ENCODE measurements at regions not wholly inside any gene's neighbourhood (a gene's known extent, or its start where the extent isn't known, plus 50 kb on each side); places are given as distances from the start of the nearest gene placed in this dataset.

- H3K36me3 Mint-ChIP-seq = peaks cover 18% of the 10 kb centered on the region
- ChIA-PET POLR2A (interaction anchor here (0.5 kb wide), 1 partner anchor 626 kb away, joined by 4 read pairs; no protein-coding TSS in a partner anchor), CTCF (no interaction called here)
- H3K4me3 Mint-ChIP-seq = no peak overlapping the region
- ATAC-seq (no peak), DNase-seq (ENCODE audit: low spot score) (no peak)
- no peak overlapping the region for H3K27ac Mint-ChIP-seq
- H3K9me3 Mint-ChIP-seq = peaks cover 32% of the 10 kb centered on the region
- TF ChIP-seq JUN (CRISPR knock-in tag; IDR thresholded peaks at IDR 0.05) (no peak), ZNF423 (CRISPR knock-in tag; IDR thresholded peaks at IDR 0.05) (no peak), ATF6 (CRISPR knock-in tag; IDR thresholded peaks at IDR 0.05) (no peak)
- peaks cover 34% of the 10 kb centered on the region for H3K4me1 Mint-ChIP-seq
- peaks cover 25% of the 10 kb centered on the region for H3K27me3 Mint-ChIP-seq (ENCODE audit: low read depth)
Observed at GRCh38 chr11:112828421-112828820, 132.8 kb upstream of the NCAM1 start.

- H3K27me3 Mint-ChIP-seq (ENCODE audit: low read depth) = peaks cover 15% of the 10 kb centered on the region
Observed at GRCh38 chr11:112829971-112830654, 131.1 kb upstream of the NCAM1 start.

GRCh38 chr11:112831041-112831440 lies 130.2 kb upstream of the NCAM1 start:
- Mint-ChIP-seq H3K27ac (no peak overlapping the region), H3K36me3 (no peaks in the 10 kb centered on the region), H3K4me1 (peaks cover 16% of the 10 kb centered on the region), H3K4me3 (no peak overlapping the region), H3K9me3 (peaks cover 20% of the 10 kb centered on the region), H3K27me3 (ENCODE audit: low read depth) (peaks cover 15% of the 10 kb centered on the region)
- ATAC-seq (no peak), DNase-seq (ENCODE audit: low spot score) (no peak)
- CTCF ChIA-PET = interaction anchor here (1.0 kb wide), 1 partner anchor 14 kb away, joined by 3 read pairs; no protein-coding TSS in a partner anchor
- no peak for TF ChIP-seq ZNF532 (CRISPR knock-in tag; IDR thresholded peaks at IDR 0.05; ENCODE audit: borderline replicate concordance)
- TF ChIP-seq TCF7 (CRISPR knock-in tag; IDR thresholded peaks at IDR 0.05; ENCODE audit: low read depth) = no peak
- no peak for TF ChIP-seq CTCF (IDR thresholded peaks at IDR 0.05)
- TF ChIP-seq TP53 (CRISPR knock-in tag; IDR thresholded peaks at IDR 0.05) = no peak
- no peak for TF ChIP-seq FOXJ3 (CRISPR knock-in tag; IDR thresholded peaks at IDR 0.05; ENCODE audit: borderline replicate concordance)
- no peak for TF ChIP-seq GRHL2 (CRISPR knock-in tag; IDR thresholded peaks at IDR 0.05; ENCODE audit: insufficient replicate concordance, severe bottlenecking)
- TF ChIP-seq USF1 (CRISPR knock-in tag; IDR thresholded peaks at IDR 0.05) = no peak
- TF ChIP-seq KAT7 (CRISPR knock-in tag; IDR thresholded peaks at IDR 0.05; ENCODE audit: borderline replicate concordance) = no peak
- TF ChIP-seq NR1H2 (CRISPR knock-in tag; IDR thresholded peaks at IDR 0.05) = no peak
- TF ChIP-seq ZNF232 (CRISPR knock-in tag; IDR thresholded peaks at IDR 0.05) = no peak
- no peak for TF ChIP-seq MYBL2 (CRISPR knock-in tag; IDR thresholded peaks at IDR 0.05)
- no peak for TF ChIP-seq NFE2L1 (CRISPR knock-in tag; IDR thresholded peaks at IDR 0.05)
- no peak for TF ChIP-seq SOX15 (CRISPR knock-in tag; IDR thresholded peaks at IDR 0.05)
- no peak for TF ChIP-seq E2F4 (CRISPR knock-in tag; IDR thresholded peaks at IDR 0.05; ENCODE audit: borderline replicate concordance, low read depth)
- TF ChIP-seq ZNF423 (CRISPR knock-in tag; IDR thresholded peaks at IDR 0.05) = no peak
- POLR2A ChIA-PET = interaction anchor here (0.7 kb wide), 1 partner anchor 257 kb away, joined by 4 read pairs; no protein-coding TSS in a partner anchor

More at GRCh38 chr11:112829971-112830654, 131.1 kb upstream of the NCAM1 start:
- no peak for TF ChIP-seq ZNF138 (CRISPR knock-in tag; conservative IDR thresholded peaks at IDR 0.05)
- no peak for TF ChIP-seq CBFB (CRISPR knock-in tag; IDR thresholded peaks at IDR 0.05; ENCODE audit: low read depth)
- TF ChIP-seq ZNF423 (CRISPR knock-in tag; IDR thresholded peaks at IDR 0.05) = no peak
- no peak for TF ChIP-seq FOXK1 (CRISPR knock-in tag; IDR thresholded peaks at IDR 0.05)
- no peak for TF ChIP-seq OVOL2 (CRISPR knock-in tag; IDR thresholded peaks at IDR 0.05; ENCODE audit: borderline replicate concordance)
- H3K36me3 Mint-ChIP-seq = peaks cover 4% of the 10 kb centered on the region
- no peak overlapping the region for H3K4me3 Mint-ChIP-seq
- ChIA-PET POLR2A (no interaction called here), CTCF (no interaction called here)
- no peak overlapping the region for H3K27ac Mint-ChIP-seq
- peaks cover 20% of the 10 kb centered on the region for H3K9me3 Mint-ChIP-seq
- peaks cover 25% of the 10 kb centered on the region for H3K4me1 Mint-ChIP-seq
- no peak for DNase-seq (ENCODE audit: low spot score)
- ATAC-seq = no peak

Measured in WTC11 (cell line).